ENCODE measurements at regions not wholly inside any gene's neighbourhood (a gene's known extent, or its start where the extent isn't known, plus 50 kb on each side); places are given as distances from the start of the nearest gene placed in this dataset.
"Not testable (repeated sequence)": the region's sequence is repeated elsewhere in the genome, so short reads cannot be mapped to it uniquely, and the experiment has no call there.

DNA sequence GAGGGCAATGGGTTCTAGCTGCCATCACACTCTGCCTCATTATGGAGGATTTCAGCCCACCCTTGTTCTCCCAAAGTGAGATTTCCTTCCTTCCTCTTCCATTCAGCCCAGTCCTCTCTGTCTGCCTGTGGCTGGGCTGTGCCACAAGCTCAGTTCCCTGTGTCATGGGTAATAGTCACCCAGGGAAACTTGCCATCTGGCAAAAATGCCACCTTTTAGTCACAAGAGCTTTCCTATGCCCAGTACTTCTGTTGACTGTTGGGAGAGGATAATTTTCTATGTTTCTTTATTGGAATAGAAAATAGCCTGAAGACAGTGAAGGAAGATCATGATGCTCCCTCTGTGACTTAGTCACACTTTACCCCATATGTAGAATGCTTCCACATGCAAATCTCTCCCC, 71.4 kb downstream of the TLR4 start:
- no peak for DNase-seq

DNA sequence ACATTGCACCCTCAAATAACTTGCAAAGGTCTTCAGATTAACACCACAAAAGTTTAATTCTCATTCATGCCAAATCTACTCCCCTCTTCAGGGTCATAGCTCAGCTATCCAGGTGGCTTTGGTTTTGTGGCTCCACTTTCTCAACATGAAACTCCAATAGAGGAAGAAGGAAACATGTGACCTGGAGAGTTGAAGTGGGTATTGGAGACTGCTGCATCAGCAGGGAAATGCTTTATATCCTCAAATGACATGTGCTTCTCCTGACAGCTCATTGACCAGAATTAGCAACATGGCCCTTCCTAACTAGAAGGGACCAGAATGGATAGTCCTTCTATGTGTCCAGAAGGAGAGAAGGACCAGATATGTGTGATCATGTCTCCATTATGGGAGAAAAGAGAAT, 73.6 kb downstream of the TLR4 start:
- DNase-seq, result no peak

DNA sequence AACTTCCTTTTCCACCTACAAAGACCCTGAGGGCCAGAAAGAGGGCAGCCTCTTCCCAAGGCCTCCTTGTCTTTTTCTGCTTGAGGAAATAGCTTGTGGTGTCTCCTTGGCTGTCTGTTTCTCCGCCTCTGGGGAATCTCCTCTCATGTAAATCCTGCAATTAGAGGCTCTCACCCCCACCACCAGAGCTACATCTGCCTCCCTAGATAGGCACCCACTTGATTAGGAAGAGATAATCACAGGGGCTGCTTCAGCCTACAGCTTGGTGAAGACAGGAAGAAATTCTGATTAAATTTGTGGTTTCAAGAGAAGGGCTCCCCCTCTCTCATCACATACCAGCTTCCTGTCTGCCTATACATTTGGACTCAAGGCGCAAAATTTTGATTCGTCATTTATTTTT, 75.6 kb downstream of the TLR4 start:
- DNase-seq, result no peak

DNA sequence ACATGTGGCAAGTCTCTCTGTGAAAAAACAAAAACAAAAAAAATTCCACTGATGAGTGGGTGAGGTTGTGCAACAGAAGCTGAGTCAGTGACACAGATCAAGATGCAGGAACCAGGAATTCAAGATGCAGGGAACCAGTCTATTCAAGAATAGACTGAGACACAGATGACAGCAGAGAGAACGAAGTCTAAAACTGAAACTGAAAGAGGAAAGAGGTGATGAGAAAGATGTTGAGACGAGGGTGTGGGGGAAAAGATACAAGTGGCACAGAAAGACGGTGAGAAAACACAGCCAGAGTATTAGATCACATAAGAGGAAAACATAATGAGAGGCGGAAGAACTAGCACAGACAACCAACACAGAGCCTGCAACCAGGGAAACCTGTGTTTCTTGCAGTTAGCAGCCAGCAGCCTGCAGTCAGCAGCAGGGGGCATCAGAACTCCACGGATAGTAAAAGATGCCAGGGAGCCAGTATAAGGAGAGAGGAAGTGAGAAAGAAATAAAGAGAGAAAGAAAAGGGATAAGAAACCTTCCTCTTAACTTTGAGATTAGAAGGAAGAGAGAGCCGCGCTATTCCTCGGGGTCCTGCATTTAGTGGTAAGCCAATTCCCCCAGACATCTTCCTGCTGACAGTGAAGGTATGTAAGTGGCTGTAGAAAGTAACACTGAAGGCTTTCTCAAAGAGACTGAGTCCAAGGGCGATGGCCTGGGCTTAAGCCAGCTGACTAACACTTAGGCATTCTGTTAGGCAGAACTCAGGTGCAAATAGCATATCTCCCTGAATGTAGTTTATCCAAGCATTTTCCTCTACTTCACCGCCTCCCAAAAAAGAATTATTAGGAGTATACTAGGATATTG, 79.0 kb downstream of the TLR4 start:
- peak in 1 of 2 experiments; percentile 32 for DNase-seq

DNA sequence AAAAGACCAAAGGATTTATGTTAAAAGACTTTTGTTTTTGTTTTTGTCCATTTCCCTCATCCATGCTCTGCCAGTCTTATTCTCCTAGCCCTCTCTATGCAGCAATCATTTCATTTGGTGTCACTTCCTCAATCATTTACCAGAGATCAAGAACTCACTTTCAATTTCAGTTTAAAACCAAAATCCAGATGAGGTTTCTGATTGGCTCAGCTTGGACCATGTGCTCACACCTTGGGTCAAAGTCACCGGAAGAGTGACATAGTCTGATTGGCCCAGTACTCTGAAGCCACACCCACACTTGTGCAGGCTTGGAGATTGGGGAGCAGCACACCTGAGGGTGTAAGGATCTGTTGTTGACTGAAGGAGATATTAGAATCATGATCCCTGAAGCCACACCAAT, 79.6 kb downstream of the TLR4 start:
- DNase-seq, result peak in 1 of 2 experiments; percentile 24

DNA sequence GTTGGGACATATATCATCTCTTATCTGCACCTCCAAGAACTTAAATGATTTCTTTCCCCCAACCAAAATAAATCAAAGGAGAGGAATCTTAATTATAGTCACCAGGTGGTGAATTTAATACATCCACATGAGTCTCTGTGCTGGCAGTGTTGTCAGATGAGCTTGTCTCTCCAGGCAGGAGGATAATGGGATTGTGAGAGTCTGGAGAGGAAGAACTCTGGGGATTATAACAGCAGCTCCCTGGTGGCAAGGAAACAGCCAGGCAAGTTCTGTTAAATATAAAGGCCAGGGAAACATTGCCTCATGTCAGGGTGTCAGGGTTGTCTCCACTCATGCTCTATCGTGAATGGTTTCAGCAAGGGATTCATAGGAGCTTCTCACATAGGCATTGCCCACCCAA, 80.8 kb downstream of the TLR4 start:
- DNase-seq, result no peak

DNA sequence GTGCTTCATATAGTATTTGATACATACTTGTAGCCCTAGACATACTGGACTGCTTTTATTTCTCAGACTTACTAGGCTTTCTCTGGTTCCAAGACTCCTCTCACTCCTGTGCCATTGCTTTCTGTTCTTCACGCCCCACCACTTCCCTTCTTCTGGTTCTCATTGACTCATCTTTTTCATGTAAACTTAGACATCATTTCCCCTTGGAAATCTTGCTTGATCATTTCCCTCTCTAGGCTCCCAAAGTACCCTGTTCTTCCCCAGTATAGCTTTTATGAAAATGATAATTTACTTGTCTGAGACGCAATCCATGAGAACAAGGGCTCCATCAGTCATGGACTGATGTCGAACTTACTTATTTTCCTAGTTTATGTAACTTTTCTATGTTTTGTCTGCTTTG, 83.5 kb downstream of the TLR4 start:
- DNase-seq, result no peak

DNA sequence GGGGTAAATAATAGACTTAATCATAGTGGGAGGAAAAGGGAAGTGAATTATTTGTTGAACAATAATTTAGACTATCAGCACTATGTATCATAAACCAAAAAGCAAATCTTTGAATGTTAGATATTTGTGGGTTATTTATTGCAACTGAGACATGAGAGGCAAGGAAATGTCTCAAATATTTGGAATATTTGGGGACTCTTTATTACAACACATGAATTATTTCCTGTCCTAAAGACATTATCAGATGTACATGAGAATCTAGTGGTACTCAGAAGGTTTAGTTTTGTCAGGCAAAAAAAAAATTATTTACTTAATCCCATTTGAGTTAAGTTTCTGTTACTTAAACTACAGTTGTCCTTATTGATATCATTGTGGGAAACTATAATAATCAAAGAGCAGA, 91.1 kb downstream of the TLR4 start:
- DNase-seq, result no peak

DNA sequence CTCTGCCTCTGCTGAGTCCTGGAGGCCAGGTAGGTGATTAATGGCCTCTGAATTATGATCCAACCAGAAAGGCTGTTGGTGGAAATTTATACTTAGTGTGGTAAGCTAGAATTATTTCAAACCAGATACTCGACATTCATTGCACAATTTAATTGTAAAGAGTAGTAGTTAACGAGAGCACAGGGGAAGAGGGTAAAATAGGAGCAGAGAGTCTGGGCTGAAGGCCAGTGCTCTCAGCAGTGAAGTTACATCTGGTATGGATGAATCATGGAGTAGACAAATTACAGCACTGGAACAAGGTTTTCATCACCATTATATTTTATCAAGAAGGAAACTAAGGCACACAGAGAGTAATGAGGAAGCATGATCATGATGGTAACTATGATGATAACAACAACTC, 92.5 kb downstream of the TLR4 start:
- DNase-seq, result no peak

DNA sequence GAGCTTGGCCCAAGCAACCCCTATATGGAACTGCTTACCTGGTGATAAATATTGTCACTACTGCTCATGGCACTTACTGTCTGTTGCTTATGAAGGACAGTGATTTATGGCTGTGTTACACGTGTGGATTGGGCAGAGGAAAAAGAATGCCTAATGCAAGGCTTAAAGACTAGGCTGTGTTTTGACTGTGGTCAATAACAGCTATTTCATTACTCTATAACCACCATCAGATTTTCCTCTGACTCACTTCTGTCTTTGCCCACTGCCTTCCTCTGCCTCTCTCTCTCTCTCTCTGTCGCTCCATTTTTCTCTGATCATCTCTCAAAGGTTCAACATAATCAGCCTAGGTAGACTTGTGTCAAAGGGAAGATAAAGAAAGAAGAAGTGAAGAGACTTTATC, 96.2 kb downstream of the TLR4 start:
- DNase-seq, result no peak

DNA sequence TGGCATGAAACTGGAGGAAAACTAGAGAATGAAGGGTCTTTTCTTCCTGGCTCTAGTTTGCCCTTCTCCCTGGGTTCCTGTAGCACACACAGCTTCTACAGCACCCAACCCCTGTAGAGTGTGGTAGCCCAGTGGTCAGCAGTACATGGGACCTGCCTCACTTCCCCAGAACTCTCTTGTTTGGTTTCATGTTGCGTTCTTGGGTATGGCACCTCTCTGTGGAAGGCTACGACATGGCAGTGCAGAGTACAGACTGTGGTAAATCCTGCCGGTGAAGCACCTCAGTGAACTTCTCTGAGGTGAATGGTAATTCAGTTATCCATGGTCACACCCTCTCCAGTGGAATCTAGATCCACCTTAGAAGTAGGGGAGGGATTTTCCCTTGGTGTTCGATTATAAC, 105.5 kb downstream of the TLR4 start:
- no peak for DNase-seq

DNA sequence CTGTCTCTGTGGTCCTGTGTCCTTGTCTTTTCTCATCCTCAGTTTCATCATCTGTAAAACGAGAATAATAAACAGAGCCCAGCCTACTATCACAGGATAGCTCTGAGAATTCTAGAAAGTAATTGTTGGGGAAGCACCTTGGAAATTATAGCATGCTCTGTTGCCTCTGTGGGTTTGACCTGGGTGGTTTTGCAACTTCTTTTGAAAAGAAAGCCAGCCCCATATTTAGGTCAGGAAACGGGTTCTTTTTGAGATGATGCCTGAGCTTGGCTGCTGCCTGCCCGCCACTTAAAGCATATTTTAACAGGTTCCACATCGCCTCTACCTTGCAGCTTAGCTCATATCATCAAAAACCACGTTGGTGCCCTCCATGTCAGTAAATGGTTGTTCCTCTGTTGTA, 111.1 kb downstream of the TLR4 start:
- no peak for DNase-seq

DNA sequence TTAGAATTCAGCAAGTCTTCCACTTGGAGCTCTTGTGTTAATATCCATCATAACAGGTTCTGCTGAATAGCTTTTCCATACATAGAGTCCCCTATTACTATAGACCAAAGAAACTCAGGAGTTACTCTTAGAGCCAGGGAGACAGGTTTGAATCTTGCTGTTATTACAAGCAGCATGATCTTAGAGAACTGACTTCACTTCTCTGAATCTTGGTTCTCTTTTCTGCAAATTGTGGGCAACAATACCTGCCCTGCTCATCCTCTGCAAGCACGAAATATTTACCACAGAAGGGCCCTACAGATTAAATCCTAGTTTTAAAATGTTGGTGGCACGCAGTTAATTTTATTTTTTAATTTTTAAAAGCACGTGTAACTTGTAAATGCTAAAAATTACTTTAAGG, 111.7 kb downstream of the TLR4 start:
- no peak for DNase-seq

DNA sequence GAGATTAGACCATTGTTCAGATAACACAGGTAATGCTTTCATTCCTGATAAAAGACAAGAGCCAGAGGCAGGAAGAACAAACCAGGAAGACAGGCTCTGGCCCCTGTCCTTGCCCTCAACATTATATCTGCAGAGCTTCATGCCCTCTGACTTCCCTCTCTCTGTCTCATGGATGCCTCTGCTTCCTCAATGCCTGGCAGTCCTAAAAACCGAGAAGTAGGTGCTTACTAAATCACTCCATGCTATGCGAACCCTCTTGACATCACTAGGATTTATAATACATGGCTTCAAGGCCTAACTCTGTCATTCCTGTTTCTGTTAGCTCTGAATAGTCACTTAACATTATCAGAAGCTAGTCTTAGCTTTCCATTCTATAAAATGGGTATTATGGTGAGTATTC, 117.8 kb downstream of the TLR4 start:
- DNase-seq, result no peak

DNA sequence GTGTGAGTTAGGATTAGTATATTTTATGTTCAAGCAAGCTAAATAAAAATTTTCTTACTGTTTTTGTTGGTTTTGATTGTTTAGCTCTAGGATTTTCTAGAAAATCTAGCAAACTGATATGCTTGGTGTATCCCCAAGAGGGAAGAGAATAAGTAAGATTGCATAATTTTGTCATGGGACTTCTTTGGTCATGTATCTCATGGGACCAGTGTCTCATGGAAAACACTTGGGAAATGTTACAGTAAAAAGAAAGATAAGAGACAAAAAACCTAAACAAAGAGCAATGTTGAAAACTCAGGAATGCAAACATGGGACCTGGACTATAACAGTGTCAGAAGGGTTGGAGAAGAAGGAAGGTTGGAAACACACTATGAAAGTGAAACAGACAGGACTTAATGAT, 119.4 kb downstream of the TLR4 start:
- no peak for DNase-seq

DNA sequence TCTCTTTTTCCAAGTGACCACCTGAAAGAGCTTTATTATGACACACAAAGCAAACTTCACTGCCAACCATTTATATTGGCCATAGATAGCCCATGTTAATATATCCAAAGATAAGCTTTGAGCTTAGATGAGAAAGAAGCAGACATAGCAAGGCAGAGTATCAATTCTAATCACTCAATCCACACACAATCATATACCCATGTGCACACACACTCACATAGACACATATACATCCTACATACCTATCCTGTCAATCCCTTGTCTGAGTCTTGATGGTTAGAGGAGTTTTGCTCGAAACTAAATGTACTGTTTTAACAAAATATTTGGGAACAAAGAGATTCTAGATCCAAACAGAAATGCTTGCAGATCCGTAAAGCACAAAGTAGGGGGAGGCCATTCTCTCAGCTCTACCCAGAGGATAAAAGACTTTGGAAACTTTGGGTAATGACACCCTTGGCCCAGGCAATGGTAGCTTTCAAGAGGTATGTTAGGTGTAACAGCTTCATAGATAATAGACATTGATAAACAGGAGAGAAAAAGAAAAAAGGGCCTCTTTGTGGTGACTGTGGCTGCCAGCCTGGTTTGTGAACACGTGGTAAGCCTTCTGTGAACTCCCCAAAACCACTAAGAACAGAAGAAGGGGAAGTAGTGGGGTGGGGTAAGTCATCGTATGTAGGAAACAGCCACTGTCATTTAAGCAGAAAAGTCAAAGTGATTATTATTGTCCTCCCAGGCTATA, 121.6 kb downstream of the TLR4 start:
- DNase-seq, result peak; percentile 11 to 34

DNA sequence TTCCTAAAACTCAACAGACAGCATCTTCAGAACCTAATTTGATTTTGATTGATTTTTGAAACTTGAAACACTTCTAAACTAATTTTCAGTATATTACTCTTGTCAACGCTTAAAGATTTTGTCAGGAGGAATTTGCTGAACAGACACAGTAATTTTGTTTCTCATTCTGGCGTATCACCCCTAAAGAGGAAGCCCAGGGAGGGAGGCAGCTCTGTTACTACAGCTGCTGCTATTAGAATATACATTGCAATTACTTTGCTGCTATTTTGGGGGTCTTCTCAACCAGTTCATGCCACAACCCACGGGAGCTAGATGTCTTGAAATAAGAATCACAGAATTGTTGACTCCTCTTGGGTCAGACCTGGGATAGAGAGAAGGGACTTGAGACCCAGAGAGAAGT, 122.6 kb downstream of the TLR4 start:
- DNase-seq, result no peak

DNA sequence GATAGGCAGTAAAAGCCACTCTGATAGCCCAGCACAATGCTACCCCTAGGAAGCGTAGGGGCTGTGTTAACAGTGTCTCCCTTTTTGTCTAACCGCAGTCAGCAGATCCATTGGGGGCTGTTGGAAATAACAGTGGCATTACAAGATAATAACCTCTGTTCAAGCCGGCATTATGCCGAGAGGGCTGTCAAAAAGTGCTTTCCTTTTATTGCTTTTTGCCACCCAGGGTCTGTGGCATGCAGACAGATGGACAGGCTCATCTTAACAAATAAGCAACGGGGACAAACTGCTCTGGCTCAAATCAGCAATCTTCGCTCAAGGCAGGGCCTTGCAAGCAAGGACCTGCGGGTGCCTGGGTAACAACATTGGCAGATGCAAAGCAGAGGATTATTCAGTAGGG, 123.3 kb downstream of the TLR4 start:
- no peak for DNase-seq

DNA sequence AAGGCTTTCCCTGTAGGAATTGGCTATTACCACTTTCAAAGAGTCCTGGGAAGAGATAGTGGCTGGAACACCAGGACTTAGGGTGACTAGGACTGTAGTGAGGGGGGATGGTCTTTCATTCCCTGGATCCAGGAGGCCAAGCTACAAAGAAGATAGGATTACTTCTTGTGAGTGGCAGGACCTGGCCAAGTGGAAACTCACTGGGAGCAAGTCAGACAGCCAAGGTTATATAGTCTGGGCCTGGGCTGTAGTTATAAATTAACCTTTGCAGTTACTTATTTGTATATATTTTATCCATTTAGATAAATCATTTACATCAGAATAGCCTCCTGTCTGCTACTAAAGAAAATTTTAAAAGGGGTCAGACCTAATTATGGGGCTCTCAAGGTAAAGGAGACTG, 124.3 kb downstream of the TLR4 start:
- DNase-seq, result no peak

DNA sequence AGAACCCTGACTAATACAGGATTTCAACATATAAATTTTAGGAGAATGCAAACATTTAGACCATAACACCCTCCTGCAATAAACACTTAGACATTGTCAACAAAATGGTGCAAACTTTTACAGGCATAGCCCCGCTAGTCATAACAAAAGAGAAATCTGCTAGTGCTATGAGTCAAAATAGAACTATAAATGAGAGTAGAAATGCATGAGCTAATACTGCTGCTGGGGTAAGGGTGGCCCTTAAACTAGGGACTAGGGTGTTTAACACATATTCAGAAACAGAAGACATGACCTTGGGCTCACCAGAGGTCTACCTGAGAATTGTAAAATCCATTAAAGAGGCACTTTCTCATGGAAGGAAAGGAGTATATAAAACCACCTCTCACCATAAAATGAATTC, 131.6 kb downstream of the TLR4 start:
- no peak for DNase-seq

DNA sequence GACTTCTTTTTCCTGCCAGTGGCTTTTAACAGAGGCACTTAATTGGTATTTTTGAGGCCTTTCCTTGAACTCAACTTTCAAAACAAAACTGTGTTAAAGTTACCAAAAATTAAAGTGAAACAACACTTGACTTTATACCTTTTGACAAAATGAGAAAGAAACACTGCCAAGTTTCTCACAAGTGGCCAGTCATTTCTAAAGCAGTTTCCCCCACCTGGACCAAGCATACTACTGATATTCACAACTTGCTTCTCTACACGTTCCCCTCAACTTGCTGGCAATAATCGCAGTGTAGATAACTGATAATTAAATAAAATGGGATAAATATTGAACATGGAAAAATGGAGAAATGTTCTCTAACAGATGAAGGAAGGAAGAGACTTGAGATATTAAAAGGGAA, 135.7 kb downstream of the TLR4 start:
- no peak for DNase-seq

DNA sequence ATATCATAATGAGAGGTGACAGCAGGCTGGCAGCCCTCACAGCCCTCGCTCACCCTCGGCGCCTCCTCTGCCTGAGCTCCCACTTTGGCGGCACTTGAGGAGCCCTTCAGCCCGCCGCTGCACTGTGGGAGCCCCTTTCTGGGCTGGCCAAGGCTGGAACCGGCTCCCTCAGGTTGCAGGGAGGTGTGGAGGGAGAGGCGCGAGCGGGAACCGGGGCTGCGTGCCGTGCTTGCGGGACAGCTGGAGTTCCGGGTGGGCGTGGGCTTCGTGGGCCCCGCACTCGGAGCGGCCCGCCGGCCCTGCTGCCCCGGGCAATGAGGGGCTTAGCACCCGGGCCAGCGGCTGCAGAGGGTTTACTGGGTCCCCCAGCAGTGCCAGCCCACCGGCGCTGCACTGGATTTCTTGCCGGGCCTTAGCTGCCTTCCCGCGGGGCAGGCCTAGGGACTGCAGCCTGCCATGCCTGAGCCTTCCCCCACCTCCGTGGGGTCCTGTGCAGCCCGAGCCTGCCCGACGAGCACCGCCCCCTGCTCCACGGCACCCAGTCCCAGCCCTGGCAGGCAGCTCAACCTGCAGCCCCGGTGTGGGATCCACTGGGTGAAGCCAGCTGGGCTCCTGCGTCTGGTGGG, 147.7 kb downstream of the TLR4 start:
- DNase-seq, result not testable (repeated sequence)

DNA sequence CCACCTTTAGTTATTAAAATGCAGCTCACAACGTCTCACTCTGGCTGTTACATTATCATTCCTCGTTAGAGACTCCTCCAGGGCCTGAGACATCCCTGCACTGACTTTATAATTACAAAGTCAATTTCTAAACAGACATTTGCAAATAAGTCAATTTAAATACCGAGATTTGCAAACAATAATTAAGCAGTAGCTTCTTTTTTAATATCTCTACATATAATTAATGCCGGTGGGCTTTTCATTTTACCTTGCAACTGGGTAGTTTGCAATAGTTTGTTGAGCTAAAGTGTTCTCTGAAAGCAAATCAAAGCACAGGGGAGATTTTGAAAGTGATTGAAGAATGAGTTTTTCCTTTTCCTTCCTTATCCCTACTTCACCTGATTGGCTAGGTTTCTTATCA, 154.4 kb downstream of the TLR4 start:
- DNase-seq, result no peak

DNA sequence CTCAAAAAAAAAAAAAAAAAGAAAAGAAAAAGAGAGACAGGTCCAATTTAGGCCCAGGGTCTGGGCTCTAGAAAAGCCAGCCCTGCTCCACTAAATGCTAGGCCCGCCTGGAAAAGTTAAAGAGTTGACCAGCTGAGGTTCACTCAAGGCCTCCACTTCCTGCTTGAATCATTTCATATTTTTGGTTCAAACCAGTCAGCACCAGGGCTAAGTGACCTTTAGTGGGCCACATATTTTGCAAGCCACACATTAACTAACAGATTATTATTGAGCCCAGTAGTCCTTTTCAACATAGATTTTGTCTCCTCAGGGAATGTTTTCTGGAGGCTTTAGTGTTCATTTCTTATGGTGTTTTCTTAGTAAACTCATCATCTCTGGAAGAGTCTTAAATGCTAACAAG, 156.6 kb downstream of the TLR4 start:
- DNase-seq, result no peak
